ENCODE measurements at regions not wholly inside any gene's neighbourhood (a gene's known extent, or its start where the extent isn't known, plus 50 kb on each side); places are given as distances from the start of the nearest gene placed in this dataset.

DNA sequence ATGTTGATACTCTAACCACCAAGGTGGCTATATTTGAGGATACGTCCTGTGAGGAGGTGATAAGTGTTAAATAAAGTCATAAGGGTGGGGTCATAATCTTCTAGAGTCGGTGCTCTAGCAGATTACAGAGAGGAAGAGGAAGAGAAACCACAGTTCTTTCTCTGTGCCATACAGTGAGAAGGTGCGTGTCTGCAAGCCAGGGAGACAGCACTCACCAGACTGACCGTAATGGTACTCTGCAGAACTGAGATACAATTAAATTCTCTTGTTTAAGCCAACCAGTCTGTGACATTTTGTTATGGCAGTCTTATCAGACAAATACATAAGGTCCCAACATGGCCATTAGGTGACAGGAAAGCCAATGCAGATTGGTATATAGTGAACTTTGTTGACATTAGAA is 480.9 kb upstream of the IGFBP7 start:
- no peak for TF ChIP-seq POLR2AphosphoS5 (IDR thresholded peaks at IDR 0.05)
- TF ChIP-seq, protein P1, sequence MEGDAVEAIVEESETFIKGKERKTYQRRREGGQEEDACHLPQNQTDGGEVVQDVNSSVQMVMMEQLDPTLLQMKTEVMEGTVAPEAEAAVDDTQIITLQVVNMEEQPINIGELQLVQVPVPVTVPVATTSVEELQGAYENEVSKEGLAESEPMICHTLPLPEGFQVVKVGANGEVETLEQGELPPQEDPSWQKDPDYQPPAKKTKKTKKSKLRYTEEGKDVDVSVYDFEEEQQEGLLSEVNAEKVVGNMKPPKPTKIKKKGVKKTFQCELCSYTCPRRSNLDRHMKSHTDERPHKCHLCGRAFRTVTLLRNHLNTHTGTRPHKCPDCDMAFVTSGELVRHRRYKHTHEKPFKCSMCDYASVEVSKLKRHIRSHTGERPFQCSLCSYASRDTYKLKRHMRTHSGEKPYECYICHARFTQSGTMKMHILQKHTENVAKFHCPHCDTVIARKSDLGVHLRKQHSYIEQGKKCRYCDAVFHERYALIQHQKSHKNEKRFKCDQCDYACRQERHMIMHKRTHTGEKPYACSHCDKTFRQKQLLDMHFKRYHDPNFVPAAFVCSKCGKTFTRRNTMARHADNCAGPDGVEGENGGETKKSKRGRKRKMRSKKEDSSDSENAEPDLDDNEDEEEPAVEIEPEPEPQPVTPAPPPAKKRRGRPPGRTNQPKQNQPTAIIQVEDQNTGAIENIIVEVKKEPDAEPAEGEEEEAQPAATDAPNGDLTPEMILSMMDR (IDR thresholded peaks at IDR 0.05): no peak

Data from suprapubic skin (tissue), 3 donors.